CD14-positive monocyte (primary cell): ENCODE measurements at regions not wholly inside any gene's neighbourhood (a gene's known extent, or its start where the extent isn't known, plus 50 kb on each side); places are given as distances from the start of the nearest gene placed in this dataset.
A peak's percentile ranks its signal among the peaks of the same experiment; 100 is the strongest.

Experiments
- DNase-seq, 3 donors: peaks; one replicate each; pipeline ENCODE4 v3.0.0-alpha.2; 2011 to 2022
- H2AFZ ChIP-seq: 2 replicates; pipeline ENCODE4 v1.6.0; 2012; ENCODE audit warnings: mild to moderate bottlenecking, low read depth, low read length, inconsistent platforms; ENCODE audit not compliant: insufficient read depth, poor library complexity, severe bottlenecking
- H3K27ac ChIP-seq, 2 donors: 1 replicate in 1 of 2; 2 replicates in 1 of 2; pipeline ENCODE4 v1.5.1; 2012 to 2013; ENCODE audit warnings: low read length in 2 of 2, control low read depth in 1 of 2, inconsistent platforms in 1 of 2, low read depth in 1 of 2, mild to moderate bottlenecking in 1 of 2
- H3K27me3 ChIP-seq, 2 donors: one replicate each; pipeline versions ENCODE4 v1.6.0 to v1.6.1; 2011 to 2013; ENCODE audit warnings: low read length in 2 of 2; ENCODE audit not compliant: control insufficient read depth in 2 of 2, insufficient read depth in 2 of 2
- H3K36me3 ChIP-seq, 2 donors: replicated peaks in 1 of 2; 1 replicate in 1 of 2; 2 replicates in 1 of 2; pipeline versions ENCODE4 v1.5.1 to v1.6.1; 2012 to 2013; ENCODE audit warnings: low read length in 2 of 2, control low read depth in 1 of 2, inconsistent platforms in 1 of 2, mild to moderate bottlenecking in 1 of 2; ENCODE audit not compliant: insufficient read depth in 2 of 2, control insufficient read depth in 1 of 2
- H3K4me1 ChIP-seq, 2 donors: 1 replicate in 1 of 2; 2 replicates in 1 of 2; pipeline versions ENCODE4 v1.5.1 to v1.6.1; 2012 to 2013; ENCODE audit warnings: low read length in 2 of 2, control low read depth in 1 of 2, inconsistent platforms in 1 of 2, mild to moderate bottlenecking in 1 of 2, moderate library complexity in 1 of 2; ENCODE audit not compliant: insufficient read depth in 2 of 2, control insufficient read depth in 1 of 2
- H3K4me2 ChIP-seq: replicated peaks from 2 replicates; pipeline ENCODE3; 2012; ENCODE audit warnings: low read length, moderate library complexity, mild to moderate bottlenecking; ENCODE audit not compliant: poor library complexity, severe bottlenecking; ENCODE audit errors: extremely low read depth
- H3K4me3 ChIP-seq, 3 experiments: fragments of 200-600 bp in 1 of 3; sonication (generic) in 1 of 3; replicated peaks in 1 of 3; 1 replicate in 2 of 3; 2 replicates in 1 of 3; pipeline ENCODE4 v1.5.1; 2011 to 2013; ENCODE audit warnings: low read length in 3 of 3, mild to moderate bottlenecking in 3 of 3, control low read depth in 2 of 3, low read depth in 2 of 3, inconsistent platforms in 1 of 3, moderate library complexity in 1 of 3
- H3K79me2 ChIP-seq: 2 replicates; pipeline ENCODE4 v1.6.0; 2012; ENCODE audit warnings: mild to moderate bottlenecking, control low read depth, inconsistent platforms, low read length, moderate library complexity; ENCODE audit not compliant: insufficient read depth
- H3K9ac ChIP-seq: 2 replicates; pipeline ENCODE4 v1.6.0; 2017; ENCODE audit warnings: low read length, mild to moderate bottlenecking; ENCODE audit not compliant: insufficient read depth, poor library complexity, severe bottlenecking
- H3K9me3 ChIP-seq, 2 donors: replicated peaks in 1 of 2; 1 replicate in 1 of 2; 2 replicates in 1 of 2; pipeline versions ENCODE4 v1.5.1 to v1.6.1; 2012 to 2013; ENCODE audit warnings: low read length in 2 of 2, control low read depth in 1 of 2; ENCODE audit not compliant: control insufficient read depth in 1 of 2, insufficient read depth in 1 of 2
- H4K20me1 ChIP-seq: 2 replicates; pipeline ENCODE4 v1.6.0; 2012; ENCODE audit warnings: mild to moderate bottlenecking, low read length, control low read depth, moderate library complexity; ENCODE audit not compliant: insufficient read depth
- H3K27ac Mint-ChIP-seq, 7 donors: one replicate each; pipeline ENCODE4 v1.8.0; 2020; ENCODE audit warnings: mild to moderate bottlenecking in 7 of 7, mixed read lengths in 7 of 7, moderate library complexity in 6 of 7, inconsistent platforms in 2 of 7
- H3K27me3 Mint-ChIP-seq, 3 donors: one replicate each; pipeline ENCODE4 v1.8.0; 2021 to 2022; ENCODE audit warnings: low read depth in 3 of 3, mild to moderate bottlenecking in 3 of 3, mixed read lengths in 3 of 3, moderate library complexity in 3 of 3, inconsistent platforms in 1 of 3
- H3K36me3 Mint-ChIP-seq, 2 donors: one replicate each; pipeline ENCODE4 v1.8.0; 2020; ENCODE audit warnings: mixed read lengths in 2 of 2, inconsistent platforms in 1 of 2, mild to moderate bottlenecking in 1 of 2
- H3K4me1 Mint-ChIP-seq: one replicate; pipeline ENCODE4 v1.8.0; 2020; ENCODE audit warnings: mild to moderate bottlenecking, mixed read lengths
- H3K4me3 Mint-ChIP-seq, 2 donors: one replicate each; pipeline ENCODE4 v1.8.0; 2020; ENCODE audit warnings: mild to moderate bottlenecking in 2 of 2, mixed read lengths in 2 of 2, moderate library complexity in 1 of 2
- H3K9me3 Mint-ChIP-seq, 7 donors: one replicate each; pipeline ENCODE4 v1.8.0; 2020 to 2022; ENCODE audit warnings: mixed read lengths in 7 of 7, mild to moderate bottlenecking in 6 of 7, moderate library complexity in 6 of 7, inconsistent platforms in 2 of 7
- CTCF ChIP-seq: fragments of 200-600 bp; IDR thresholded peaks from one replicate; pipeline ENCODE4 v1.8.0; 2022; ENCODE audit warnings: antibody characterized with exemption, mild to moderate bottlenecking
- WGBS: methylation state at CpG from one replicate; pipeline ENCODE4 v1.1.5; 2013; ENCODE audit warnings: missing lambda C conversion rate; ENCODE audit not compliant: insufficient coverage; 5-methylcytosine and 5-hydroxymethylcytosine counted together
- intact Hi-C, 2 donors: fragments of 100-400 bp; cut with micrococcal nuclease; formaldehyde crosslinking; loops; one replicate each; pipeline versions ENCODE4 v1.15.0 to v1.15.1; 2023

- peaks cover 0 to 7% (median 6%) of the 10 kb centered on the region in 7 donors for H3K9me3 Mint-ChIP-seq
- H3K4me1 Mint-ChIP-seq = peaks cover 33% of the 10 kb centered on the region
- no peak overlapping the region for H3K4me2 ChIP-seq
- no peaks in the 10 kb centered on the region for H4K20me1 ChIP-seq
- peaks cover 16 to 31% of the 10 kb centered on the region in 2 donors for H3K4me1 ChIP-seq
- H3K9me3 ChIP-seq = no peaks in the 10 kb centered on the region
- no peaks in the 10 kb centered on the region for H3K27me3 ChIP-seq
- no peak overlapping the region for H3K4me3 ChIP-seq
- no peaks in the 10 kb centered on the region for H3K36me3 ChIP-seq
- intact Hi-C loops = no loop called here
- no peak for DNase-seq
- H3K27me3 Mint-ChIP-seq = peaks cover 0 to 3% (median 2%) of the 10 kb centered on the region in 3 donors
- no peak overlapping the region for H3K9ac ChIP-seq
- WGBS = no CpG with 5 or more reads among the region's 2 CpGs
- no peak overlapping the region for H3K27ac ChIP-seq
- no peaks in the 10 kb centered on the region for H3K79me2 ChIP-seq
- peaks cover 4% of the 10 kb centered on the region in 2 donors for H3K36me3 Mint-ChIP-seq
- no peak overlapping the region for H3K4me3 Mint-ChIP-seq
- no peak overlapping the region for H2AFZ ChIP-seq
- no peak for TF ChIP-seq CTCF
- no peak overlapping the region for H3K27ac Mint-ChIP-seq
Measured at GRCh38 chr6:14697427-14697826, 548.4 kb upstream of the JARID2 start.

GRCh38 chr6:14699803-14700601 is 545.9 kb upstream of the JARID2 start:
- Mint-ChIP-seq H3K4me3 (no peak overlapping the region), H3K9me3 (peaks cover 0 to 7% (median 6%) of the 10 kb centered on the region in 7 donors), H3K36me3 (peaks cover 4 to 5% of the 10 kb centered on the region in 2 donors), H3K27me3 (peaks cover 0 to 2% (median 0%) of the 10 kb centered on the region in 3 donors), H3K4me1 (peaks cover 47% of the 10 kb centered on the region), H3K27ac (peak overlapping the region; percentile 47 to 92 (median 74))
- Histone ChIP-seq H3K36me3 (no peaks in the 10 kb centered on the region), H3K4me2 (no peak overlapping the region), H3K27me3 (no peaks in the 10 kb centered on the region), H4K20me1 (no peaks in the 10 kb centered on the region), H2AFZ (no peak overlapping the region), H3K9ac (no peak overlapping the region), H3K4me1 (peaks cover 26 to 37% of the 10 kb centered on the region in 2 donors), H3K4me3 (no peak overlapping the region), H3K9me3 (no peaks in the 10 kb centered on the region), H3K79me2 (no peaks in the 10 kb centered on the region), H3K27ac (peak overlapping the region in 1 of 2 donors; percentile 79)
- WGBS = no CpG with 5 or more reads among the region's 8 CpGs
- peak in 2 of 3 donors; percentile 60 to 63 for DNase-seq
- intact Hi-C loops = loop anchor here (5.0 to 10.0 kb wide), 2 partner anchors 33 to 65 kb away; no protein-coding TSS in a partner anchor
- TF ChIP-seq CTCF = no peak
